AG10803 (cell line): ENCODE measurements at regions not wholly inside any gene's neighbourhood (a gene's known extent, or its start where the extent isn't known, plus 50 kb on each side); places are given as distances from the start of the nearest gene placed in this dataset.

ENCODE experiments used
- DNase-seq: peaks from one replicate; pipeline ENCODE4 v3.0.0; 2010; ENCODE audit warnings: low read depth
- H3K4me3 ChIP-seq: 2 replicates; pipeline ENCODE4 v1.5.1; 2011; ENCODE audit warnings: mild to moderate bottlenecking, low read length, control low read depth
- CTCF ChIP-seq: conservative IDR thresholded peaks from 2 replicates; pipeline ENCODE4 v1.5.1; 2011; ENCODE audit warnings: mild to moderate bottlenecking, low read length, control low read depth, inconsistent platforms

GRCh38 chr6:119443993-119444641, 94.6 kb upstream of the MAN1A1 start:
- no peak overlapping the region for H3K4me3 ChIP-seq
- peak; percentile 11 for DNase-seq
- no peak for TF ChIP-seq CTCF

GRCh38 chr6:119442776-119443184, 93.2 kb upstream of the MAN1A1 start:
- no peak for DNase-seq
- H3K4me3 ChIP-seq, result no peak overlapping the region
- TF ChIP-seq CTCF, result no peak

- TF ChIP-seq CTCF, result no peak
Measured at GRCh38 chr6:119440953-119441352, 91.4 kb upstream of the MAN1A1 start.

GRCh38 chr6:119436583-119436982, 87.0 kb upstream of the MAN1A1 start:
- no peak for DNase-seq
- no peak for TF ChIP-seq CTCF
- H3K4me3 ChIP-seq, result no peak overlapping the region

More at GRCh38 chr6:119440953-119441352, 91.4 kb upstream of the MAN1A1 start:
- DNase-seq, result no peak
- no peak overlapping the region for H3K4me3 ChIP-seq

GRCh38 chr6:119431799-119432198, 82.2 kb upstream of the MAN1A1 start:
- DNase-seq, result no peak
- no peak overlapping the region for H3K4me3 ChIP-seq
- no peak for TF ChIP-seq CTCF

- no peak for TF ChIP-seq CTCF
- no peak overlapping the region for H3K4me3 ChIP-seq
- no peak for DNase-seq
Measured at GRCh38 chr6:119430805-119431204, 81.2 kb upstream of the MAN1A1 start.

- no peak for TF ChIP-seq CTCF
- peak; percentile 3 for DNase-seq
- no peak overlapping the region for H3K4me3 ChIP-seq
Measured at GRCh38 chr6:119428633-119429032, 79.1 kb upstream of the MAN1A1 start.
